Lower lobe of right lung (tissue), 2 donors: ENCODE measurements at regions not wholly inside any gene's neighbourhood (a gene's known extent, or its start where the extent isn't known, plus 50 kb on each side); places are given as distances from the start of the nearest gene placed in this dataset.

Experiments
- ATAC-seq, 2 donors: fragments of 200-7000 bp; cut with Tn5 transposase; one replicate each; pipeline ENCODE4 v1.9.1; 2020 to 2022; ENCODE audit warnings: mild to moderate bottlenecking in 2 of 2, moderate library complexity in 2 of 2
- DNase-seq: peaks from one replicate; pipeline ENCODE4 v3.0.0-alpha.2; 2020
- H3K27ac ChIP-seq: fragments of 200-600 bp; one replicate; pipeline ENCODE4 v1.8.0; 2022
- H3K27me3 ChIP-seq: fragments of 200-600 bp; one replicate; pipeline ENCODE4 v1.8.0; 2022; ENCODE audit warnings: low read depth
- H3K36me3 ChIP-seq: fragments of 200-600 bp; one replicate; pipeline ENCODE4 v1.8.0; 2022; ENCODE audit warnings: mild to moderate bottlenecking
- H3K4me1 ChIP-seq: fragments of 200-600 bp; one replicate; pipeline ENCODE4 v1.8.0; 2022
- H3K4me3 ChIP-seq: fragments of 200-600 bp; one replicate; pipeline ENCODE4 v1.8.0; 2022; ENCODE audit warnings: mild to moderate bottlenecking
- H3K9me3 ChIP-seq: fragments of 200-600 bp; one replicate; pipeline ENCODE4 v1.8.0; 2022
- CTCF ChIP-seq: fragments of 200-600 bp; IDR thresholded peaks from one replicate; pipeline ENCODE4 v1.8.0; 2022; ENCODE audit warnings: antibody characterized with exemption, mild to moderate bottlenecking
- intact Hi-C: fragments of 100-400 bp; cut with DNase I; formaldehyde crosslinking; loops from one replicate; pipeline ENCODE4 v1.11.0; 2022
- donor health status: DM: no; HTN: yes; CAD: no; lungs with severe emphysema.

DNA sequence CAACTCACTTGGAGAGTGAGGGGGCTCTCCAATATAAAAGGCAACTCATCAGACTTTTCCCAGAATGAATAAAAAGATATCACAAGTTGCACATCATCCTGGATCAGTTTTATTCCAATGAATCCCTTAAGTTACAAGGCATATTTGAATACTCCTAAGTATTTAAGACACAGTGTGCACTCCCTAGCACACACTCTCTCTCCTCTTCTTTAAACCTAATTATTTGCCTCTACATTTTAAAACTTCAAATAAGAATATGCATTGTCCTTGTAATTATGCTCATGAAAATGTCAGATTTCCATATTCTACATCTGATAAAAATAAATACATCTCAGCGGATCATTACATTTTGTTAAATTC, 273.6 kb downstream of the ADGB start:
- intact Hi-C loops = no loop called here
- no peak for TF ChIP-seq CTCF
- no peaks in the 10 kb centered on the region for H3K27me3 ChIP-seq
- no peak overlapping the region for H3K4me3 ChIP-seq
- peaks cover 6% of the 10 kb centered on the region for H3K4me1 ChIP-seq
- no peaks in the 10 kb centered on the region for H3K36me3 ChIP-seq
- H3K9me3 ChIP-seq = no peaks in the 10 kb centered on the region
- no peak overlapping the region for H3K27ac ChIP-seq
- no peak for ATAC-seq
- DNase-seq = no peak

DNA sequence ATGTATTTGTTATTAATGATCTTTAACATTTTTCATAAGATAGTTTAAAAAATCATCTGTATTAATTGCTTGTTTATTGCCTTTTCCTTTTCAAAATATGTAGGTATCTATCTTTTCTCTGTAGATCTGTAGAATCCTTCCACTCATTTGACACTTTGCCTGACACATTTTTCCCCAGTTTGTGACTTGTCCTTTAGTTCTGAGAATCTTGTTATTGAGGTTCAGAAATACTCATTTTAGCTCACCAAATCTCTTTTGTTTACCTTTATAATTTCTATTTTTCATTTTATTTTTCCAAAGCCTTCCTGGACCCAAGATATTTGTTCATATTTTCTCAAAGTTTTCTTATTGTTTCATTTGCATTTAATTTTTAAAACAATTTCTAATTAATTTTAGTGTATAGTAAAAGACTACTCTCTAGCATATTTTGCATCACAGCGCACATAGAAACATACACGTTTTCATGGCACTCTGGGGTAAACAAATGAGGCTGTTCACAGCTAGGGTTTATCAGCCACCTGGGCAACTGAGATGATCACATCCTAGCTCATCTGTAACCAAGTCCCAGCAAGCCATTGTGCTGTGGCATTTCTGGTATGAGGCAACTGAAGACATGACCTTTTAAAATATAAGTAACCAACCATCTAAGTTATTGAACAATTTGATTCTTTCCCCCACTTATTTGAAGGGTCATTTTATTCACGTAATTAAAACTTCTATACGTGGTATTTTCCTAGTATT, 275.7 kb downstream of the ADGB start:
- Histone ChIP-seq H3K27me3 (no peaks in the 10 kb centered on the region), H3K4me1 (peaks cover 22% of the 10 kb centered on the region), H3K36me3 (no peaks in the 10 kb centered on the region), H3K9me3 (no peaks in the 10 kb centered on the region), H3K27ac (no peak overlapping the region), H3K4me3 (no peak overlapping the region)
- intact Hi-C loops = no loop called here
- TF ChIP-seq CTCF = no peak
- no peak for DNase-seq
- ATAC-seq = no peak

DNA sequence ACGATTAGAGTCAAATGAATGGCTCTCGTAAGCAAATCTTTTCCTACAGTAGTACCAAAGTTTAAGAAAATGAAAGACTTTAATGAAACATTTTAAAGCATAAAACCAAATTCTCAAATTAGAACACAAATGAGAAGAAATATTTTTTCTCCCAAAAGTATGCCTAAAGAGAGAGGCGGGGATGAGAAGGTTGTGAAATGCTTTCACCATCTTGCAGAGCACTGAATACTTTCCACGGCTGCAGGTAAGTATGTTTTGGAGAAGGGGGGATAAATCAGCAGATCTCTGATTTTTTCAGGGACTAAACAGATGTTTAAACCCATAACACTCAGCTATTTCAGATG, 277.1 kb downstream of the ADGB start:
- no peak for ATAC-seq
- no peak overlapping the region for H3K4me3 ChIP-seq
- H3K27me3 ChIP-seq = no peaks in the 10 kb centered on the region
- no peak for DNase-seq
- no peak for TF ChIP-seq CTCF
- no peaks in the 10 kb centered on the region for H3K36me3 ChIP-seq
- no peaks in the 10 kb centered on the region for H3K9me3 ChIP-seq
- intact Hi-C loops = no loop called here
- peaks cover 22% of the 10 kb centered on the region for H3K4me1 ChIP-seq
- no peak overlapping the region for H3K27ac ChIP-seq

DNA sequence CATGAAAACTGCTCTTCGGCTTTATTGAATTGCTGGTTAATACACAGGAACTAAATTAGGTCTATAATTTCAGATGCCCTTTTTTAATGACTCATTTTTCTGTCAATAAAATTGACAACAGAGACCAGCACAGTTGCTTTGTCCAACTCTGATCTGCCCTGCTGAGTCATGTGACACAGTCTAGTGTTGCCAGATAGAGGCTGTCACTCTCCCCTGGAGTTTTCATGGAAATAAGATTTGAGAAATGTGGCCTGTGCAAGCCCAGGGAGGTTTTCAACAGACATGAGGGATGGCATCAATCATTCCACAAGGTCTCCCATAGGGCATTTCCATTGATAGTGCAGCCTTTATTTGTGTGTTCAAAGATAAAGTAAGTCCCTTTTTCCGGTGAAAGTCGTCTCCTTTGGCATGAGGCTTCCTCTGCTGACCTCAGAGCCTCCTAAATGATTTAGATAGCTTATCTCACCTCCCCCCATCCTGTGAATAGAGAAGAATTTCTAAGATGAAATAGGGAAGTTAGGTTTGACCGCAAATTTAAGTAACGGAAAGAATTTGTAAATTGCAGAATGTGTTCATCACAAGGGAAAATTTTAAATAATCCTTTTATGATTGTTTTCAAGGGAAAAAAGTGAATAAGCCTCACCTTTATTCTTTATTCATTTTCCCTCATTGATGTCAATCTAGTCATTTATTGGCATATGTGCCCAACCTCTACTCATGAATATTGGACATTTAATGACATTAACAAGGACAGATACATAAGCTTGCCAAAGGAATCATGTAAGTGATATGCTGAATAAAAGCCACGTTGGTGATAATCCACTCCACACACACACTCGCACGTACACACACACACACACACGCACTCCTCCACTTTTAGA, 277.7 kb downstream of the ADGB start:
- Histone ChIP-seq H3K36me3 (no peaks in the 10 kb centered on the region), H3K9me3 (no peaks in the 10 kb centered on the region), H3K27ac (no peak overlapping the region), H3K27me3 (no peaks in the 10 kb centered on the region), H3K4me3 (no peak overlapping the region), H3K4me1 (peaks cover 22% of the 10 kb centered on the region)
- no peak for DNase-seq
- peak; percentile 65 to 74 for ATAC-seq
- TF ChIP-seq CTCF = no peak
- intact Hi-C loops = no loop called here

DNA sequence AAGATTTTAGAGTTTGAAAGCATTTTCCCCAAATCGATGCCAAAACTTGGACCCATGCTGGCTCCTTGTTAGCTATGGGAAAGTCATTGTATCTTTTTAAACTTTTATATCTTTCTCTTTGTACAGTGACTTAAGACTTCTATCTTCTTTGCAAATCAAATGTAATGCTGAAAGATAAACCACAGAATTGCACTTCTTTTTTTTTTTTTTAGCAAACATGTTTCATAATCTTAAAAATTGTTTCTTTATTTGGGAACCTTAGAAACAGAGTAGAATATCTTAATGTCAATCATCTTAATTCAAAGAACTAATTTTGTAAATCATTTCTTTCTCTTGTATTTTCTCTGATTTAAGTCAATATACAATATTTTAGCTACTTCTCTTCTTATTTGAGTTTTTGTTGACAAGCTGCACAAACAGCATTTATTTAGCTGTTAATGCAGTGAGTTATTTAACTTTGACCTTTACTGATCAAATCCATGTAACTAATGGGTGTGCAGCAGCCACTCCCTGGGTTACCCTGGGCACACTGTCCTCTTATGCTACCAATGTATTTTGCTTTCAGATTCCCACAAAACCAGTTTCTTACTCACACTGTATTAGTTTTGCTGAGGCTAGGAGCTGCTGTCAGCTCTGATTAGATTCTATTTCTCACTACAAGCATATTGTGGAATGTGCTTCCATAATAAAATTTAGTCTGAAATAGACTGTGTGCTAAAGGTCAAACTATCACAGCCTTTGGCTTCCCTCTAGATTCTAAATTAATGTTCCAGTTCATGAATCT, 279.6 kb downstream of the ADGB start:
- DNase-seq = no peak
- H3K4me1 ChIP-seq = peaks cover 22% of the 10 kb centered on the region
- no peaks in the 10 kb centered on the region for H3K9me3 ChIP-seq
- intact Hi-C loops = no loop called here
- TF ChIP-seq CTCF = no peak
- peak overlapping the region; percentile 27 for H3K27ac ChIP-seq
- peak; percentile 54 to 58 for ATAC-seq
- H3K4me3 ChIP-seq = no peak overlapping the region
- H3K36me3 ChIP-seq = no peaks in the 10 kb centered on the region
- no peaks in the 10 kb centered on the region for H3K27me3 ChIP-seq
